CD4-positive, alpha-beta memory T cell (primary cell): ENCODE measurements at regions not wholly inside any gene's neighbourhood (a gene's known extent, or its start where the extent isn't known, plus 50 kb on each side); places are given as distances from the start of the nearest gene placed in this dataset.
"Not testable (repeated sequence)": the region's sequence is repeated elsewhere in the genome, so short reads cannot be mapped to it uniquely, and the experiment has no call there.

Source experiments
- CTCF ChIA-PET: fragments of 350-600 bp; sonication (Branson Sonifier 250); formaldehyde crosslinking; loops from one replicate; lab custom pipeline; 2021; ENCODE audit warnings: inconsistent platforms; ENCODE audit not compliant: partially characterized antibody; lab: Charles Lee
- POLR2A ChIA-PET: fragments of 350-600 bp; sonication (Branson Sonifier 250); formaldehyde crosslinking; loops from one replicate; lab custom pipeline; 2021; ENCODE audit not compliant: partially characterized antibody; lab: Charles Lee
- DNase-seq, 5 donors: peaks; one replicate each; pipeline versions ENCODE4 v3.0.0 to v3.0.0-alpha.2; 2020 to 2022; ENCODE audit warnings: mixed read lengths in 1 of 5
- H3K27ac ChIP-seq: one replicate; pipeline ENCODE4 v1.7.0; 2013; ENCODE audit warnings: low read depth, low read length
- H3K27me3 ChIP-seq: 2 replicates; pipeline ENCODE4 v1.7.0; 2013; ENCODE audit warnings: mild to moderate bottlenecking, low read length, moderate library complexity; ENCODE audit not compliant: insufficient read depth
- H3K36me3 ChIP-seq: 2 replicates; pipeline ENCODE4 v1.7.0; 2013; ENCODE audit warnings: mild to moderate bottlenecking, low read length, moderate library complexity; ENCODE audit not compliant: insufficient read depth
- H3K4me1 ChIP-seq: 2 replicates; pipeline ENCODE4 v1.7.0; 2013; ENCODE audit warnings: mild to moderate bottlenecking, low read length, moderate library complexity; ENCODE audit not compliant: insufficient read depth
- H3K4me3 ChIP-seq, 2 donors: one replicate each; pipeline ENCODE4 v1.7.0; 2013; ENCODE audit warnings: low read length in 2 of 2, mild to moderate bottlenecking in 1 of 2
- H3K9me3 ChIP-seq, 2 donors: one replicate each; pipeline ENCODE4 v1.7.0; 2013; ENCODE audit warnings: low read length in 2 of 2, control low read depth in 1 of 2; ENCODE audit not compliant: control insufficient read depth in 1 of 2
- H3K27ac Mint-ChIP-seq, 7 donors: one replicate each; pipeline ENCODE4 v1.8.0; 2020 to 2021; ENCODE audit warnings: mixed read lengths in 7 of 7, mild to moderate bottlenecking in 6 of 7, inconsistent platforms in 3 of 7, moderate library complexity in 3 of 7
- H3K27me3 Mint-ChIP-seq, 2 donors: one replicate each; pipeline ENCODE4 v1.8.0; 2020 to 2021; ENCODE audit warnings: mixed read lengths in 2 of 2
- H3K36me3 Mint-ChIP-seq, 2 donors: one replicate each; pipeline ENCODE4 v1.8.0; 2020 to 2021; ENCODE audit warnings: mixed read lengths in 2 of 2, inconsistent platforms in 1 of 2, mild to moderate bottlenecking in 1 of 2
- H3K4me1 Mint-ChIP-seq, 4 donors: one replicate each; pipeline ENCODE4 v1.8.0; 2020 to 2021; ENCODE audit warnings: mixed read lengths in 4 of 4, mild to moderate bottlenecking in 1 of 4
- H3K4me3 Mint-ChIP-seq, 8 donors: one replicate each; pipeline ENCODE4 v1.8.0; 2020 to 2021; ENCODE audit warnings: mixed read lengths in 8 of 8, mild to moderate bottlenecking in 7 of 8, moderate library complexity in 6 of 8, inconsistent platforms in 3 of 8
- H3K9me3 Mint-ChIP-seq, 8 donors: one replicate each; pipeline ENCODE4 v1.8.0; 2020 to 2021; ENCODE audit warnings: mixed read lengths in 8 of 8, mild to moderate bottlenecking in 5 of 8, inconsistent platforms in 3 of 8, moderate library complexity in 1 of 8
- intact Hi-C: fragments of 100-400 bp; cut with micrococcal nuclease; formaldehyde crosslinking; loops from one replicate; pipeline ENCODE4 v1.15.1; 2023

GRCh38 chr5:18800293-18801025 is 1166.2 kb downstream of the TAF11L14 start:
- Histone ChIP-seq H3K4me3 (no peak overlapping the region), H3K27me3 (no peaks in the 10 kb centered on the region), H3K27ac (no peak overlapping the region), H3K4me1 (no peaks in the 10 kb centered on the region), H3K36me3 (no peaks in the 10 kb centered on the region), H3K9me3 (no peaks in the 10 kb centered on the region)
- peaks cover 0 to 5% (median 2%) of the 10 kb centered on the region in 4 donors for H3K4me1 Mint-ChIP-seq
- no peak overlapping the region for H3K27ac Mint-ChIP-seq
- intact Hi-C loops: no loop called here
- ChIA-PET POLR2A (no interaction called here), CTCF (no interaction called here)
- no peaks in the 10 kb centered on the region for H3K27me3 Mint-ChIP-seq
- H3K9me3 Mint-ChIP-seq: peaks cover 0 to 2% (median 0%) of the 10 kb centered on the region in 8 donors
- no peaks in the 10 kb centered on the region for H3K36me3 Mint-ChIP-seq
- H3K4me3 Mint-ChIP-seq: no peak overlapping the region
- no peak for DNase-seq

GRCh38 chr5:18801413-18801812 is 1167.2 kb downstream of the TAF11L14 start:
- H3K4me3 Mint-ChIP-seq, POLR2A ChIA-PET, H3K4me1 ChIP-seq, DNase-seq, H3K9me3 Mint-ChIP-seq, H3K36me3 ChIP-seq, H3K27ac ChIP-seq, H3K4me3 ChIP-seq, H3K27me3 Mint-ChIP-seq, H3K27me3 ChIP-seq, H3K4me1 Mint-ChIP-seq, CTCF ChIA-PET, intact Hi-C loops, H3K27ac Mint-ChIP-seq, H3K9me3 ChIP-seq, H3K36me3 Mint-ChIP-seq: not testable (repeated sequence)

- ChIA-PET CTCF (no interaction called here), POLR2A (no interaction called here)
- Histone ChIP-seq H3K4me1 (no peaks in the 10 kb centered on the region), H3K9me3 (no peaks in the 10 kb centered on the region), H3K36me3 (no peaks in the 10 kb centered on the region), H3K4me3 (no peak overlapping the region), H3K27ac (no peak overlapping the region), H3K27me3 (no peaks in the 10 kb centered on the region)
- no peak for DNase-seq
- Mint-ChIP-seq H3K4me3 (no peak overlapping the region), H3K27ac (no peak overlapping the region), H3K27me3 (no peaks in the 10 kb centered on the region), H3K9me3 (peaks cover 0 to 2% (median 0%) of the 10 kb centered on the region in 8 donors), H3K36me3 (no peaks in the 10 kb centered on the region), H3K4me1 (peaks cover 0 to 5% (median 2%) of the 10 kb centered on the region in 4 donors)
- intact Hi-C loops: no loop called here
Observed at GRCh38 chr5:18802336-18802735, 1168.1 kb downstream of the TAF11L14 start.

- H3K36me3 Mint-ChIP-seq: no peaks in the 10 kb centered on the region
- Histone ChIP-seq H3K4me1 (no peaks in the 10 kb centered on the region), H3K27me3 (no peaks in the 10 kb centered on the region), H3K4me3 (no peak overlapping the region), H3K36me3 (no peaks in the 10 kb centered on the region), H3K27ac (no peak overlapping the region), H3K9me3 (no peaks in the 10 kb centered on the region)
- ChIA-PET POLR2A (no interaction called here), CTCF (no interaction called here)
- H3K27ac Mint-ChIP-seq: no peak overlapping the region
- peaks cover 0 to 5% (median 2%) of the 10 kb centered on the region in 4 donors for H3K4me1 Mint-ChIP-seq
- no peak for DNase-seq
- H3K4me3 Mint-ChIP-seq: no peak overlapping the region
- intact Hi-C loops: no loop called here
- H3K9me3 Mint-ChIP-seq: peaks cover 0 to under 1% (median 0%) of the 10 kb centered on the region in 8 donors
- peaks cover 0 to 4% of the 10 kb centered on the region in 2 donors for H3K27me3 Mint-ChIP-seq
Observed at GRCh38 chr5:18805376-18805775, 1171.1 kb downstream of the TAF11L14 start.

- CTCF ChIA-PET: interaction anchor here (0.7 kb wide), 1 partner anchor 110 kb away, joined by 3 read pairs; no protein-coding TSS in a partner anchor
Observed at GRCh38 chr5:18807256-18808149, 1173.2 kb downstream of the TAF11L14 start.

GRCh38 chr5:18811661-18812060 is 1176.3 kb downstream of the CDH18 start:
- Histone ChIP-seq H3K27me3 (no peaks in the 10 kb centered on the region), H3K9me3 (no peaks in the 10 kb centered on the region), H3K4me3 (no peak overlapping the region), H3K36me3 (no peaks in the 10 kb centered on the region), H3K27ac (no peak overlapping the region), H3K4me1 (no peaks in the 10 kb centered on the region)
- intact Hi-C loops: no loop called here
- H3K27ac Mint-ChIP-seq: no peak overlapping the region
- no peak overlapping the region for H3K4me3 Mint-ChIP-seq
- no peak for DNase-seq
- no peaks in the 10 kb centered on the region for H3K9me3 Mint-ChIP-seq
- CTCF ChIA-PET: no interaction called here
- no peaks in the 10 kb centered on the region for H3K4me1 Mint-ChIP-seq
- POLR2A ChIA-PET: no interaction called here
- H3K27me3 Mint-ChIP-seq: peaks cover 1 to 4% of the 10 kb centered on the region in 2 donors
- H3K36me3 Mint-ChIP-seq: no peaks in the 10 kb centered on the region

More at GRCh38 chr5:18807256-18808149, 1173.2 kb downstream of the TAF11L14 start:
- intact Hi-C loops: no loop called here
- Mint-ChIP-seq H3K27ac (peak overlapping the region in 1 of 7 donors; percentile 15), H3K36me3 (no peaks in the 10 kb centered on the region), H3K4me1 (no peaks in the 10 kb centered on the region), H3K27me3 (peaks cover 0 to 4% of the 10 kb centered on the region in 2 donors), H3K4me3 (no peak overlapping the region), H3K9me3 (no peaks in the 10 kb centered on the region)
- Histone ChIP-seq H3K27ac (no peak overlapping the region), H3K4me3 (no peak overlapping the region), H3K36me3 (no peaks in the 10 kb centered on the region), H3K9me3 (no peaks in the 10 kb centered on the region), H3K4me1 (no peaks in the 10 kb centered on the region), H3K27me3 (no peaks in the 10 kb centered on the region)
- POLR2A ChIA-PET: no interaction called here
- DNase-seq: no peak

GRCh38 chr5:18828351-18828750 is 1159.6 kb downstream of the CDH18 start:
- Histone ChIP-seq H3K4me1 (no peaks in the 10 kb centered on the region), H3K4me3 (no peak overlapping the region), H3K36me3 (no peaks in the 10 kb centered on the region), H3K27me3 (no peaks in the 10 kb centered on the region), H3K27ac (no peak overlapping the region), H3K9me3 (no peaks in the 10 kb centered on the region)
- Mint-ChIP-seq H3K36me3 (no peaks in the 10 kb centered on the region), H3K9me3 (peaks cover 0 to 3% (median 0%) of the 10 kb centered on the region in 8 donors), H3K4me1 (no peaks in the 10 kb centered on the region), H3K27me3 (no peaks in the 10 kb centered on the region), H3K27ac (no peak overlapping the region), H3K4me3 (no peak overlapping the region)
- ChIA-PET CTCF (no interaction called here), POLR2A (no interaction called here)
- intact Hi-C loops: no loop called here
- DNase-seq: no peak
